Breast epithelium (tissue), 4 donors: ENCODE measurements at regions not wholly inside any gene's neighbourhood (a gene's known extent, or its start where the extent isn't known, plus 50 kb on each side); places are given as distances from the start of the nearest gene placed in this dataset.

Experiments used
- DNase-seq, 2 donors: peaks; one replicate each; pipeline ENCODE4 v3.0.0-alpha.2; 2019; ENCODE audit warnings: low spot score in 2 of 2
- H3K27ac ChIP-seq, 2 donors: fragments of 200-600 bp; sonication (generic) in 1 of 2; one replicate each; pipeline ENCODE4 v1.5.1; 2016 to 2019; ENCODE audit warnings: mild to moderate bottlenecking in 1 of 2
- H3K27me3 ChIP-seq, 2 donors: fragments of 200-600 bp; sonication (generic) in 1 of 2; one replicate each; pipeline versions ENCODE4 v1.5.1 to v1.6.0; 2017 to 2019; ENCODE audit warnings: control low read depth in 1 of 2, mild to moderate bottlenecking in 1 of 2
- H3K36me3 ChIP-seq: fragments of 200-600 bp; one replicate; pipeline ENCODE4 v1.5.1; 2019
- H3K4me1 ChIP-seq, 2 donors: fragments of 200-600 bp; sonication (generic); one replicate each; pipeline ENCODE4 v1.5.1; 2016 to 2019; ENCODE audit warnings: control low read depth in 1 of 2
- H3K4me3 ChIP-seq, 3 donors: fragments of 200-600 bp; sonication (generic); 1 replicate in 2 of 3; 2 replicates in 1 of 3; pipeline ENCODE4 v1.5.1; 2016 to 2019; ENCODE audit warnings: mild to moderate bottlenecking in 3 of 3, moderate library complexity in 2 of 3
- H3K9me3 ChIP-seq, 2 donors: fragments of 200-600 bp; sonication (generic) in 1 of 2; one replicate each; pipeline ENCODE4 v1.5.1; 2016 to 2019; ENCODE audit warnings: control low read depth in 1 of 2
- CTCF ChIP-seq, 3 donors: fragments of 450-650 bp; IDR thresholded peaks; one replicate each; pipeline ENCODE4 v1.5.1; 2016 to 2017; ENCODE audit warnings: antibody characterized with exemption in 3 of 3, mild to moderate bottlenecking in 3 of 3, moderate library complexity in 3 of 3
- POLR2A ChIP-seq: fragments of 450-650 bp; IDR thresholded peaks from one replicate; pipeline ENCODE4 v1.6.1; 2016; ENCODE audit warnings: antibody characterized with exemption, mild to moderate bottlenecking, moderate library complexity
- POLR2AphosphoS5 ChIP-seq, 3 donors: sonication (generic); formaldehyde crosslinking; IDR thresholded peaks; one replicate each; pipeline ENCODE4 v1.6.1; 2017; ENCODE audit warnings: antibody characterized with exemption in 3 of 3
- intact Hi-C: fragments of 100-400 bp; cut with DNase I; formaldehyde crosslinking; loops from one replicate; pipeline ENCODE4 v1.15.1; 2023; ENCODE audit warnings: low total_unique reads

- no peaks in the 10 kb centered on the region for H3K9me3 ChIP-seq
- no peaks in the 10 kb centered on the region for H3K27me3 ChIP-seq
- no peak overlapping the region for H3K27ac ChIP-seq
- no peak for DNase-seq
- intact Hi-C loops = no loop called here
- no peaks in the 10 kb centered on the region for H3K4me1 ChIP-seq
- no peaks in the 10 kb centered on the region for H3K36me3 ChIP-seq
- TF ChIP-seq POLR2A (no peak), CTCF (IDR thresholded peaks at IDR 0.05) (no peak), POLR2AphosphoS5 (IDR thresholded peaks at IDR 0.05) (no peak)
- no peak overlapping the region for H3K4me3 ChIP-seq
Measured at GRCh38 chr7:84389242-84389641, 194.7 kb upstream of the SEMA3A start.

GRCh38 chr7:84387595-84387994, 193.0 kb upstream of the SEMA3A start:
- Histone ChIP-seq H3K9me3 (no peaks in the 10 kb centered on the region), H3K4me3 (no peak overlapping the region), H3K36me3 (no peaks in the 10 kb centered on the region), H3K27me3 (no peaks in the 10 kb centered on the region), H3K27ac (no peak overlapping the region), H3K4me1 (no peaks in the 10 kb centered on the region)
- DNase-seq = no peak
- intact Hi-C loops = no loop called here
- no peak for TF ChIP-seq CTCF (IDR thresholded peaks at IDR 0.05)

- no peak for DNase-seq
Measured at GRCh38 chr7:84384417-84384816, 189.8 kb upstream of the SEMA3A start.

GRCh38 chr7:84379446-84379845, 184.9 kb upstream of the SEMA3A start:
- no peak overlapping the region for H3K4me3 ChIP-seq
- no peaks in the 10 kb centered on the region for H3K9me3 ChIP-seq
- H3K36me3 ChIP-seq = no peaks in the 10 kb centered on the region
- no peaks in the 10 kb centered on the region for H3K27me3 ChIP-seq
- TF ChIP-seq CTCF (IDR thresholded peaks at IDR 0.05) (no peak), POLR2AphosphoS5 (IDR thresholded peaks at IDR 0.05) (no peak), POLR2A (no peak)
- H3K4me1 ChIP-seq = no peaks in the 10 kb centered on the region
- intact Hi-C loops = no loop called here
- DNase-seq = no peak
- no peak overlapping the region for H3K27ac ChIP-seq

More at GRCh38 chr7:84384417-84384816, 189.8 kb upstream of the SEMA3A start:
- intact Hi-C loops = no loop called here
- Histone ChIP-seq H3K9me3 (no peaks in the 10 kb centered on the region), H3K36me3 (no peaks in the 10 kb centered on the region), H3K27me3 (no peaks in the 10 kb centered on the region), H3K4me3 (no peak overlapping the region), H3K4me1 (no peaks in the 10 kb centered on the region), H3K27ac (no peak overlapping the region)
- TF ChIP-seq POLR2A (no peak), CTCF (IDR thresholded peaks at IDR 0.05) (no peak), POLR2AphosphoS5 (IDR thresholded peaks at IDR 0.05) (no peak)

GRCh38 chr7:84372712-84373111, 178.1 kb upstream of the SEMA3A start:
- intact Hi-C loops = no loop called here
- Histone ChIP-seq H3K36me3 (no peaks in the 10 kb centered on the region), H3K4me3 (no peak overlapping the region), H3K27me3 (no peaks in the 10 kb centered on the region), H3K27ac (no peak overlapping the region), H3K4me1 (no peaks in the 10 kb centered on the region), H3K9me3 (no peaks in the 10 kb centered on the region)
- TF ChIP-seq POLR2AphosphoS5 (IDR thresholded peaks at IDR 0.05) = no peak
- no peak for TF ChIP-seq CTCF (IDR thresholded peaks at IDR 0.05)
- TF ChIP-seq POLR2A = no peak
- no peak for DNase-seq
